Retinal pigment epithelial cell (primary cell): ENCODE measurements at regions not wholly inside any gene's neighbourhood (a gene's known extent, or its start where the extent isn't known, plus 50 kb on each side); places are given as distances from the start of the nearest gene placed in this dataset.

Experiments used
- DNase-seq: peaks from one replicate; pipeline ENCODE4 v3.0.0-alpha.2; 2010; ENCODE audit warnings: low read depth
- H3K4me3 ChIP-seq: 2 replicates; pipeline ENCODE4 v1.5.1; 2011; ENCODE audit warnings: mild to moderate bottlenecking, low read length, control low read depth, moderate library complexity
- CTCF ChIP-seq: conservative IDR thresholded peaks from 2 replicates; pipeline ENCODE4 v1.5.1; 2011; ENCODE audit warnings: low read depth, low read length, control low read depth, inconsistent platforms

GRCh38 chr3:74763830-74764229, 149.4 kb upstream of the CNTN3 start:
- no peak overlapping the region for H3K4me3 ChIP-seq
- no peak for TF ChIP-seq CTCF
- no peak for DNase-seq

DNA sequence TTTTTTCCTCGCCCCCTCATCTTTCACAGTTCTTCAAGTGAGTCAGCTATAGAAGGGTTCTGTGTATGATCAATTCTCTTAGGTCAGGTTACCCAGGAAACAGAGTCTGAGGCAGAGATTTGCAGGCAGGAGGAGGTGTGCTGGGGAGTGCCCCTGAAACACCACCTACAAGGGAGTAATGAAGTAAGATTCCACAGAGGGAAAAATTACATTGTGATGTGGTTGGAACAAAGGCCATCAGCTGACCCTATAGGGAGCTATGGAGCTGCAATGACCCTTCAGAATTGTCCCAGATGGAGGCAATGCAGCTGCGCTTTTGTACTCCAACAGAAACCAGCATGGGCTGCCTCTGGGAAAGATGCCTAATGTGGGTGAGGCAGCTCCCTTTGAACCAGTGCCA, 142.2 kb upstream of the CNTN3 start:
- no peak for DNase-seq
- H3K4me3 ChIP-seq, result no peak overlapping the region
- no peak for TF ChIP-seq CTCF

- H3K4me3 ChIP-seq, result no peak overlapping the region
- no peak for DNase-seq
- TF ChIP-seq CTCF, result no peak
These were observed 137.8 kb upstream of the CNTN3 start for GRCh38 chr3:74752290-74752689.

- no peak for TF ChIP-seq CTCF
- DNase-seq, result no peak
- H3K4me3 ChIP-seq, result no peak overlapping the region
These were observed 137.3 kb upstream of the CNTN3 start for GRCh38 chr3:74751775-74752174.

- no peak for TF ChIP-seq CTCF
- H3K4me3 ChIP-seq, result no peak overlapping the region
- DNase-seq, result no peak
These were observed 136.4 kb upstream of the CNTN3 start for GRCh38 chr3:74750901-74751300.

GRCh38 chr3:74739242-74739641, 124.8 kb upstream of the CNTN3 start:
- no peak for TF ChIP-seq CTCF
- no peak overlapping the region for H3K4me3 ChIP-seq
- DNase-seq, result no peak

DNA sequence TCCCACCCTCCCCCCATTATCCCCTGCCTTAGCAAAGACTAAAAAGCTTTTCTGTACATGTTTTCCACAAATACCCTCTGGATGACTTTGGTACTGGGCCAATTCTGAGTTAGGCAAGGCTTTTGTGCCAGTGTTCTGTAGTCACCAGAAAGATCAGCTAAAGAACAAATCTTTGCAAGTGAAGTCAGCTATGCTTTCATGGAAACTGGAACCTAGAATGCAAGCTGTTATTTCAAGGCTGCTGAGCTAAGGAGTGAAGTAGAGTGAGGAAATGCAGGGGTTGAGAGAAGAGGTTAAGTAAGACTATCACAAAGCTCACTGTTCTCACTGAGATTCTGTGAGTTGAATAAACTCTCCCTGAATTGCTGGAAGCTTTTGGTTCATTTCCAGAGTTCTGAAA, 107.8 kb upstream of the CNTN3 start:
- no peak overlapping the region for H3K4me3 ChIP-seq
- peak; percentile 19 for DNase-seq
- no peak for TF ChIP-seq CTCF
